Lower leg skin (tissue), 4 donors: ENCODE measurements at regions not wholly inside any gene's neighbourhood (a gene's known extent, or its start where the extent isn't known, plus 50 kb on each side); places are given as distances from the start of the nearest gene placed in this dataset.

Source experiments
- DNase-seq, 2 donors: peaks; one replicate each; pipeline ENCODE4 v3.0.0-alpha.2; 2019; ENCODE audit warnings: low spot score in 2 of 2
- H3K4me3 ChIP-seq: fragments of 200-600 bp; sonication (generic); 2 replicates; pipeline ENCODE4 v1.5.1; 2017; ENCODE audit warnings: mild to moderate bottlenecking, low read depth; ENCODE audit not compliant: poor library complexity, severe bottlenecking
- POLR2A ChIP-seq, 2 donors: fragments of 450-650 bp; IDR thresholded peaks; one replicate each; pipeline ENCODE4 v1.6.1; 2016 to 2017; ENCODE audit warnings: antibody characterized with exemption in 2 of 2, mild to moderate bottlenecking in 1 of 2, moderate library complexity in 1 of 2
- WGBS, 2 donors: methylation state at CpG; one replicate each; pipeline ENCODE4 v1.1.5; 2018; 5-methylcytosine and 5-hydroxymethylcytosine counted together
- intact Hi-C: fragments of 100-400 bp; cut with DNase I; formaldehyde crosslinking; loops from one replicate; pipeline ENCODE4 v1.15.0; 2023; ENCODE audit warnings: low total_unique reads
- TF ChIP-seq, protein P1 (sequence below), 3 donors: fragments of 450-650 bp; IDR thresholded peaks; one replicate each; pipeline ENCODE4 v1.5.1; 2016; ENCODE audit warnings: antibody characterized with exemption in 3 of 3, mild to moderate bottlenecking in 3 of 3, moderate library complexity in 2 of 3

- 67 to 73% methylated on average over 6 of the region's 6 CpGs for WGBS, 2 donors
- no peak overlapping the region for H3K4me3 ChIP-seq
- intact Hi-C loops = no loop called here
- no peak for TF ChIP-seq POLR2A (IDR thresholded peaks at IDR 0.05)
- TF ChIP-seq, protein P1, sequence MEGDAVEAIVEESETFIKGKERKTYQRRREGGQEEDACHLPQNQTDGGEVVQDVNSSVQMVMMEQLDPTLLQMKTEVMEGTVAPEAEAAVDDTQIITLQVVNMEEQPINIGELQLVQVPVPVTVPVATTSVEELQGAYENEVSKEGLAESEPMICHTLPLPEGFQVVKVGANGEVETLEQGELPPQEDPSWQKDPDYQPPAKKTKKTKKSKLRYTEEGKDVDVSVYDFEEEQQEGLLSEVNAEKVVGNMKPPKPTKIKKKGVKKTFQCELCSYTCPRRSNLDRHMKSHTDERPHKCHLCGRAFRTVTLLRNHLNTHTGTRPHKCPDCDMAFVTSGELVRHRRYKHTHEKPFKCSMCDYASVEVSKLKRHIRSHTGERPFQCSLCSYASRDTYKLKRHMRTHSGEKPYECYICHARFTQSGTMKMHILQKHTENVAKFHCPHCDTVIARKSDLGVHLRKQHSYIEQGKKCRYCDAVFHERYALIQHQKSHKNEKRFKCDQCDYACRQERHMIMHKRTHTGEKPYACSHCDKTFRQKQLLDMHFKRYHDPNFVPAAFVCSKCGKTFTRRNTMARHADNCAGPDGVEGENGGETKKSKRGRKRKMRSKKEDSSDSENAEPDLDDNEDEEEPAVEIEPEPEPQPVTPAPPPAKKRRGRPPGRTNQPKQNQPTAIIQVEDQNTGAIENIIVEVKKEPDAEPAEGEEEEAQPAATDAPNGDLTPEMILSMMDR (IDR thresholded peaks at IDR 0.05) = no peak
- no peak for DNase-seq
These were observed 872.5 kb upstream of the SLIT2 start for GRCh38 chr4:19379191-19379708.

DNA sequence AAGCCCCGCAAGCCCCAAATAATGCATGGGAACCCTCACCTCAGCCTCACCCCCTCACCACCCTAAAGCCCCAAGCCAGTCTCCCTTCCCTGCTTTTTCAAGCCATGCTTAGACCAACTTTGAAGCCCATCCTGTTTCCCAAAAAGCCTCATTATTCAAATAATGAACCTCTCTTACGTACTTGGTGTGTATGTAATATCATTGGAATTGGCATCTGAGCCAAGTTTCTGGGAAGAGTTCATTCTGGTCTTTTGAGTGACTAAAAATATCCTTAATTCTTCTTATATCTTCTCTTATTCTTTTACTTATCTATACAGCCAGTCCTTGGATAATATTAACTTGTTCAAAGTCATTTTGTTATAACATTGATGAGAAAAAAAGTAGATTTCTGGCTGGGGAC is 875.8 kb upstream of the SLIT2 start:
- DNase-seq = no peak
- TF ChIP-seq POLR2A (IDR thresholded peaks at IDR 0.05) = no peak
- TF ChIP-seq, protein P1 (IDR thresholded peaks at IDR 0.05) = no peak
- intact Hi-C loops = no loop called here
- WGBS, 2 donors = 64 to 72% methylated on average over 2 of the region's 2 CpGs
- no peak overlapping the region for H3K4me3 ChIP-seq

DNA sequence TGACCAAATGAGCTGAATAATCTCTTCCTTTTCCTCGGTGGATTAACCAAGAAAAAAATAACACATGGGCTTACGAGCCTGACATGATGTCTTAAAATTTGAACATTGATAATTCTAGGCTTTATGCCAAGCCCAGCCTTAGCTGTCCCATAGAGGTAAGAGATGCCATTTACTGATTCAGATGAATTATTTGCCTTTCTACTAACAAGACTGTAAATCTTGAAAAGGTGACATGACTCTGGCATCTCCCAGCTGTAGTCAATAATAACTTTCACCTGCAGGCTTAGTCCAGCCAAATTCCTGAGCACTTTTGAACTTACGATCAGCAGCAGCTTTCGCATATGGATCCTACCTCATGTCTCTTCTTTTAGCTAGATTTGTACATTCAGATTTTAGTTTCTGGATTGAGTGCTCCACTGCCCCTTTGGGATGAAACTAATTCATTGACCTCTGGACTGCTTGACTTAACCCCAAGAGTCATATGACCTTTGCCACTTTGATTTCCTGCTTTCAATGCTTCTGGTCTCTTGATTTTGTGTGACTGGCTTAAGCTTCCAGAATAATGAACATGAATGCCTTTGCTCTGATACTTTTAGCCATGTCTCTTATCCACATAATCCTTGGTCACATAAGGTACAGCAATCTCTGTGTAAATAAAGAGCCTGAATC is 876.4 kb upstream of the SLIT2 start:
- WGBS, 2 donors = 41 to 48% methylated on average over 4 of the region's 4 CpGs
- TF ChIP-seq POLR2A (IDR thresholded peaks at IDR 0.05) = no peak
- TF ChIP-seq, protein P1 (IDR thresholded peaks at IDR 0.05) = no peak
- H3K4me3 ChIP-seq = no peak overlapping the region
- no peak for DNase-seq
- intact Hi-C loops = no loop called here

- 85 to 94% methylated on average over 2 of the region's 2 CpGs for WGBS, 2 donors
- TF ChIP-seq POLR2A (IDR thresholded peaks at IDR 0.05) = no peak
- TF ChIP-seq, protein P1 (IDR thresholded peaks at IDR 0.05) = no peak
- DNase-seq = no peak
- intact Hi-C loops = no loop called here
- H3K4me3 ChIP-seq = no peak overlapping the region
These were observed 879.3 kb upstream of the SLIT2 start for GRCh38 chr4:19372390-19372789.

GRCh38 chr4:19368800-19369199 is 882.9 kb upstream of the SLIT2 start:
- no peak for DNase-seq
- 66 to 74% methylated on average over 3 of the region's 3 CpGs for WGBS, 2 donors
- TF ChIP-seq, protein P1 (IDR thresholded peaks at IDR 0.05) = no peak
- TF ChIP-seq POLR2A (IDR thresholded peaks at IDR 0.05) = no peak
- intact Hi-C loops = no loop called here
- no peak overlapping the region for H3K4me3 ChIP-seq

GRCh38 chr4:19366916-19367315 is 884.8 kb upstream of the SLIT2 start:
- no peak for DNase-seq
- intact Hi-C loops = no loop called here
- 49 to 54% methylated on average over 2 of the region's 2 CpGs for WGBS, 2 donors
- no peak for TF ChIP-seq POLR2A (IDR thresholded peaks at IDR 0.05)
- TF ChIP-seq, protein P1 (IDR thresholded peaks at IDR 0.05) = no peak
- H3K4me3 ChIP-seq = no peak overlapping the region
